ENCODE measurements at regions not wholly inside any gene's neighbourhood (a gene's known extent, or its start where the extent isn't known, plus 50 kb on each side); places are given as distances from the start of the nearest gene placed in this dataset.

- Histone ChIP-seq H3K4me1 (no peaks in the 10 kb centered on the region), H3K9me3 (no peaks in the 10 kb centered on the region), H3K36me3 (no peaks in the 10 kb centered on the region), H3K27me3 (no peaks in the 10 kb centered on the region), H3K27ac (no peak overlapping the region), H3K4me3 (no peak overlapping the region)
- ATAC-seq (ENCODE audit: low FRiP score in 2 of 2) (no peak), DNase-seq (no peak)
- 82 to 83% methylated on average over 2 of the region's 2 CpGs for WGBS, 2 donors
- no peak for TF ChIP-seq CTCF (IDR thresholded peaks at IDR 0.05)
- TF ChIP-seq POLR2AphosphoS5 (IDR thresholded peaks at IDR 0.05): no peak
- TF ChIP-seq POLR2A (IDR thresholded peaks at IDR 0.05): no peak
- no peak for TF ChIP-seq EP300 (IDR thresholded peaks at IDR 0.05)
Measured at GRCh38 chr1:214958486-214958885, 124.1 kb upstream of the KCNK2 start.

- no peak overlapping the region for H3K4me3 ChIP-seq
- H3K4me1 ChIP-seq: no peaks in the 10 kb centered on the region
- ATAC-seq (ENCODE audit: low FRiP score in 2 of 2) (peak in 1 of 2 donors; percentile 83), DNase-seq (no peak)
- H3K9me3 ChIP-seq: no peaks in the 10 kb centered on the region
- no peak overlapping the region for H3K27ac ChIP-seq
- 77 to 81% methylated on average over 3 of the region's 3 CpGs for WGBS, 2 donors
- no peaks in the 10 kb centered on the region for H3K27me3 ChIP-seq
- TF ChIP-seq POLR2AphosphoS5 (IDR thresholded peaks at IDR 0.05) (no peak), EP300 (IDR thresholded peaks at IDR 0.05) (no peak), POLR2A (IDR thresholded peaks at IDR 0.05) (no peak), CTCF (IDR thresholded peaks at IDR 0.05) (no peak)
- no peaks in the 10 kb centered on the region for H3K36me3 ChIP-seq
Measured at GRCh38 chr1:214966346-214966745, 116.2 kb upstream of the KCNK2 start.

- TF ChIP-seq POLR2AphosphoS5 (IDR thresholded peaks at IDR 0.05) (no peak), POLR2A (IDR thresholded peaks at IDR 0.05) (no peak), CTCF (IDR thresholded peaks at IDR 0.05) (no peak), EP300 (IDR thresholded peaks at IDR 0.05) (no peak)
- Histone ChIP-seq H3K27ac (no peak overlapping the region), H3K27me3 (no peaks in the 10 kb centered on the region), H3K9me3 (no peaks in the 10 kb centered on the region), H3K4me3 (no peak overlapping the region), H3K4me1 (no peaks in the 10 kb centered on the region), H3K36me3 (no peaks in the 10 kb centered on the region)
- DNase-seq (no peak), ATAC-seq (ENCODE audit: low FRiP score in 2 of 2) (no peak)
- WGBS, 2 donors: 74 to 76% methylated on average over 5 of the region's 5 CpGs
Measured at GRCh38 chr1:214967865-214968575, 114.5 kb upstream of the KCNK2 start.

GRCh38 chr1:214970016-214970415 lies 112.5 kb upstream of the KCNK2 start:
- WGBS, 2 donors: 78 to 84% methylated on average over 1 of the region's 1 CpG
- ATAC-seq (ENCODE audit: low FRiP score in 2 of 2): no peak

More at GRCh38 chr1:214970016-214970415, 112.5 kb upstream of the KCNK2 start:
- Histone ChIP-seq H3K4me3 (no peak overlapping the region), H3K27me3 (no peaks in the 10 kb centered on the region), H3K9me3 (no peaks in the 10 kb centered on the region), H3K4me1 (no peaks in the 10 kb centered on the region), H3K27ac (no peak overlapping the region), H3K36me3 (no peaks in the 10 kb centered on the region)
- TF ChIP-seq POLR2A (IDR thresholded peaks at IDR 0.05): no peak
- no peak for TF ChIP-seq CTCF (IDR thresholded peaks at IDR 0.05)
- TF ChIP-seq EP300 (IDR thresholded peaks at IDR 0.05): no peak
- TF ChIP-seq POLR2AphosphoS5 (IDR thresholded peaks at IDR 0.05): no peak
- DNase-seq: no peak
